ENCODE measurements at regions not wholly inside any gene's neighbourhood (a gene's known extent, or its start where the extent isn't known, plus 50 kb on each side); places are given as distances from the start of the nearest gene placed in this dataset.

GRCh38 chr1:232204269-232204668, 425.7 kb downstream of the SIPA1L2 start:
- Histone ChIP-seq H2BK12ac (ENCODE audit: low read length in 2 of 2) (no peak overlapping the region), H3K4me1 (ENCODE audit: control insufficient read depth, insufficient read depth, low read depth, low read length) (no peaks in the 10 kb centered on the region), H3K79me1 (replicated peaks; ENCODE audit: low read length, poor library complexity, severe bottlenecking) (no peaks in the 10 kb centered on the region), H3K9me3 (ENCODE audit: control insufficient read depth, low read length) (peaks cover 21% of the 10 kb centered on the region), H2BK15ac (ENCODE audit: low read depth, poor library complexity, severe bottlenecking) (no peak overlapping the region), H3K9ac (ENCODE audit: low read length) (no peak overlapping the region), H3K27ac (ENCODE audit: low read length, poor library complexity, severe bottlenecking) (no peak overlapping the region), H3K27me3 (ENCODE audit: control insufficient read depth in 1 of 2, insufficient read depth in 1 of 2, low read length in 2 of 2) (no peaks in the 10 kb centered on the region), H3K14ac (ENCODE audit: low read length in 2 of 2) (no peak overlapping the region), H2BK120ac (ENCODE audit: low read depth, low read length) (no peak overlapping the region), H3K23ac (ENCODE audit: low read length in 2 of 2) (no peak overlapping the region), H3K4ac (ENCODE audit: low read depth in 1 of 2, low read length in 2 of 2) (no peak overlapping the region), H3K36me3 (ENCODE audit: control insufficient read depth in 1 of 2, insufficient read depth in 2 of 2, low read depth in 1 of 2, low read length in 2 of 2) (no peaks in the 10 kb centered on the region), H2AFZ (ENCODE audit: low read depth, low read length) (no peak overlapping the region), H4K91ac (ENCODE audit: low read length) (no peak overlapping the region), H3K18ac (ENCODE audit: low read depth in 1 of 2, low read length in 2 of 2) (no peak overlapping the region), H4K8ac (ENCODE audit: low read length) (no peak overlapping the region), H3K4me3 (ENCODE audit: insufficient read depth in 1 of 2, low read depth in 1 of 2, low read length in 2 of 2) (no peak overlapping the region), H2AK5ac (ENCODE audit: low read length, severe bottlenecking) (no peak overlapping the region), H3K4me2 (ENCODE audit: low read length, poor library complexity, severe bottlenecking) (no peak overlapping the region), H2BK5ac (ENCODE audit: low read depth, low read length, poor library complexity, severe bottlenecking) (no peak overlapping the region)
- no peak for DNase-seq

- 95% methylated on average over 7 of the region's 7 CpGs for WGBS
- H3K4me3 ChIP-seq (ENCODE audit: insufficient read depth in 1 of 2, low read depth in 1 of 2, low read length in 2 of 2) = no peak overlapping the region
- H2AFZ ChIP-seq (ENCODE audit: low read depth, low read length) = no peak overlapping the region
- no peak overlapping the region for H3K18ac ChIP-seq (ENCODE audit: low read depth in 1 of 2, low read length in 2 of 2)
- H4K91ac ChIP-seq (ENCODE audit: low read length) = no peak overlapping the region
- no peak overlapping the region for H2BK12ac ChIP-seq (ENCODE audit: low read length in 2 of 2)
- H3K4me2 ChIP-seq (ENCODE audit: low read length, poor library complexity, severe bottlenecking) = no peak overlapping the region
- H3K4me1 ChIP-seq (ENCODE audit: control insufficient read depth, insufficient read depth, low read depth, low read length) = no peaks in the 10 kb centered on the region
- no peak overlapping the region for H2BK15ac ChIP-seq (ENCODE audit: low read depth, poor library complexity, severe bottlenecking)
- no peaks in the 10 kb centered on the region for H3K79me1 ChIP-seq (replicated peaks; ENCODE audit: low read length, poor library complexity, severe bottlenecking)
- H3K4ac ChIP-seq (ENCODE audit: low read depth in 1 of 2, low read length in 2 of 2) = no peak overlapping the region
- no peaks in the 10 kb centered on the region for H3K27me3 ChIP-seq (ENCODE audit: control insufficient read depth in 1 of 2, insufficient read depth in 1 of 2, low read length in 2 of 2)
- H3K27ac ChIP-seq (ENCODE audit: low read length, poor library complexity, severe bottlenecking) = no peak overlapping the region
- H4K8ac ChIP-seq (ENCODE audit: low read length) = no peak overlapping the region
- no peak overlapping the region for H3K14ac ChIP-seq (ENCODE audit: low read length in 2 of 2)
- no peaks in the 10 kb centered on the region for H3K36me3 ChIP-seq (ENCODE audit: control insufficient read depth in 1 of 2, insufficient read depth in 2 of 2, low read depth in 1 of 2, low read length in 2 of 2)
- no peak overlapping the region for H2AK5ac ChIP-seq (ENCODE audit: low read length, severe bottlenecking)
- no peak overlapping the region for H2BK5ac ChIP-seq (ENCODE audit: low read depth, low read length, poor library complexity, severe bottlenecking)
- peaks cover 21% of the 10 kb centered on the region for H3K9me3 ChIP-seq (ENCODE audit: control insufficient read depth, low read length)
- H3K23ac ChIP-seq (ENCODE audit: low read length in 2 of 2) = no peak overlapping the region
- H3K9ac ChIP-seq (ENCODE audit: low read length) = no peak overlapping the region
- no peak for DNase-seq
- H2BK120ac ChIP-seq (ENCODE audit: low read depth, low read length) = no peak overlapping the region
These were observed 428.9 kb downstream of the SIPA1L2 start for GRCh38 chr1:232201024-232201423.

GRCh38 chr1:232196042-232196441, 433.9 kb downstream of the SIPA1L2 start:
- no peak overlapping the region for H3K27ac ChIP-seq (ENCODE audit: low read length, poor library complexity, severe bottlenecking)
- H3K4me2 ChIP-seq (ENCODE audit: low read length, poor library complexity, severe bottlenecking) = no peak overlapping the region
- H3K4me3 ChIP-seq (ENCODE audit: insufficient read depth in 1 of 2, low read depth in 1 of 2, low read length in 2 of 2) = no peak overlapping the region
- no peak overlapping the region for H4K91ac ChIP-seq (ENCODE audit: low read length)
- no peak overlapping the region for H3K23ac ChIP-seq (ENCODE audit: low read length in 2 of 2)
- no peak overlapping the region for H3K14ac ChIP-seq (ENCODE audit: low read length in 2 of 2)
- no peaks in the 10 kb centered on the region for H3K4me1 ChIP-seq (ENCODE audit: control insufficient read depth, insufficient read depth, low read depth, low read length)
- DNase-seq = peak; percentile 79
- H3K27me3 ChIP-seq (ENCODE audit: control insufficient read depth in 1 of 2, insufficient read depth in 1 of 2, low read length in 2 of 2) = no peaks in the 10 kb centered on the region
- H3K9me3 ChIP-seq (ENCODE audit: control insufficient read depth, low read length) = no peaks in the 10 kb centered on the region
- H3K36me3 ChIP-seq (ENCODE audit: control insufficient read depth in 1 of 2, insufficient read depth in 2 of 2, low read depth in 1 of 2, low read length in 2 of 2) = no peaks in the 10 kb centered on the region
- no peak overlapping the region for H2BK15ac ChIP-seq (ENCODE audit: low read depth, poor library complexity, severe bottlenecking)
- no peak overlapping the region for H4K8ac ChIP-seq (ENCODE audit: low read length)
- no peak overlapping the region for H2BK12ac ChIP-seq (ENCODE audit: low read length in 2 of 2)
- no peak overlapping the region for H3K18ac ChIP-seq (ENCODE audit: low read depth in 1 of 2, low read length in 2 of 2)
- no peak overlapping the region for H3K4ac ChIP-seq (ENCODE audit: low read depth in 1 of 2, low read length in 2 of 2)
- WGBS = no CpG with 5 or more reads among the region's 1 CpG
- H2AFZ ChIP-seq (ENCODE audit: low read depth, low read length) = no peak overlapping the region
- no peak overlapping the region for H2BK5ac ChIP-seq (ENCODE audit: low read depth, low read length, poor library complexity, severe bottlenecking)
- H3K79me1 ChIP-seq (replicated peaks; ENCODE audit: low read length, poor library complexity, severe bottlenecking) = no peaks in the 10 kb centered on the region
- H2BK120ac ChIP-seq (ENCODE audit: low read depth, low read length) = no peak overlapping the region
- H3K9ac ChIP-seq (ENCODE audit: low read length) = no peak overlapping the region
- no peak overlapping the region for H2AK5ac ChIP-seq (ENCODE audit: low read length, severe bottlenecking)

- Histone ChIP-seq H4K8ac (ENCODE audit: low read length) (no peak overlapping the region), H3K4ac (ENCODE audit: low read depth in 1 of 2, low read length in 2 of 2) (no peak overlapping the region), H3K4me1 (ENCODE audit: control insufficient read depth, insufficient read depth, low read depth, low read length) (no peaks in the 10 kb centered on the region), H3K18ac (ENCODE audit: low read depth in 1 of 2, low read length in 2 of 2) (peak overlapping the region in 1 of 2 experiments; percentile 44), H3K27ac (ENCODE audit: low read length, poor library complexity, severe bottlenecking) (no peak overlapping the region), H3K9ac (ENCODE audit: low read length) (no peak overlapping the region), H2BK5ac (ENCODE audit: low read depth, low read length, poor library complexity, severe bottlenecking) (no peak overlapping the region), H3K9me3 (ENCODE audit: control insufficient read depth, low read length) (no peaks in the 10 kb centered on the region), H3K27me3 (ENCODE audit: control insufficient read depth in 1 of 2, insufficient read depth in 1 of 2, low read length in 2 of 2) (no peaks in the 10 kb centered on the region), H2BK120ac (ENCODE audit: low read depth, low read length) (peak overlapping the region; percentile 55), H4K91ac (ENCODE audit: low read length) (no peak overlapping the region), H3K23ac (ENCODE audit: low read length in 2 of 2) (no peak overlapping the region), H2AFZ (ENCODE audit: low read depth, low read length) (no peak overlapping the region), H2BK15ac (ENCODE audit: low read depth, poor library complexity, severe bottlenecking) (no peak overlapping the region), H2AK5ac (ENCODE audit: low read length, severe bottlenecking) (no peak overlapping the region), H3K79me1 (replicated peaks; ENCODE audit: low read length, poor library complexity, severe bottlenecking) (no peaks in the 10 kb centered on the region), H3K36me3 (ENCODE audit: control insufficient read depth in 1 of 2, insufficient read depth in 2 of 2, low read depth in 1 of 2, low read length in 2 of 2) (no peaks in the 10 kb centered on the region), H3K4me3 (ENCODE audit: insufficient read depth in 1 of 2, low read depth in 1 of 2, low read length in 2 of 2) (no peak overlapping the region), H3K4me2 (ENCODE audit: low read length, poor library complexity, severe bottlenecking) (no peak overlapping the region), H2BK12ac (ENCODE audit: low read length in 2 of 2) (peak overlapping the region; percentile 72 to 86), H3K14ac (ENCODE audit: low read length in 2 of 2) (no peak overlapping the region)
- WGBS = 100% methylated on average over 1 of the region's 1 CpG
- no peak for DNase-seq
These were observed 435.5 kb downstream of the SIPA1L2 start for GRCh38 chr1:232194424-232194823.

Data from mesenchymal stem cell (in vitro differentiated cells and primary cell).